Neural cell (in vitro differentiated cells): ENCODE measurements at regions not wholly inside any gene's neighbourhood (a gene's known extent, or its start where the extent isn't known, plus 50 kb on each side); places are given as distances from the start of the nearest gene placed in this dataset.
A peak's percentile ranks its signal among the peaks of the same experiment; 100 is the strongest.

Experiments used
- H2AFZ ChIP-seq: fragments of 200-600, 300-800 bp; sonication (generic), shearing (Covaris generic); 2 replicates; pipeline ENCODE4 v1.6.0; 2014; ENCODE audit warnings: low read depth, mild to moderate bottlenecking, antibody characterized with exemption, low read length, moderate library complexity
- H3F3A ChIP-seq: fragments of 200-600 bp; shearing (Covaris generic); 2 replicates; pipeline ENCODE4 v1.6.1; 2016; ENCODE audit warnings: mild to moderate bottlenecking, moderate library complexity, mixed read lengths, antibody characterized with exemption, low read length; ENCODE audit not compliant: insufficient read depth, poor library complexity, severe bottlenecking
- H3K27ac ChIP-seq: fragments of 200-600, 300-800 bp; sonication (generic), shearing (Covaris generic); 2 replicates; pipeline ENCODE4 v1.5.1; 2014; ENCODE audit warnings: mild to moderate bottlenecking, low read length, moderate library complexity
- H3K27me3 ChIP-seq: fragments of 300-800, 200-600 bp; sonication (generic), shearing (Covaris generic); 2 replicates; pipeline ENCODE4 v1.6.0; 2014; ENCODE audit warnings: mild to moderate bottlenecking, low read depth, low read length, moderate library complexity; ENCODE audit not compliant: insufficient read depth
- H3K36me3 ChIP-seq: fragments of 300-800, 200-600 bp; sonication (generic), shearing (Covaris generic); 2 replicates; pipeline ENCODE4 v1.5.1; 2014; ENCODE audit warnings: mild to moderate bottlenecking, antibody characterized with exemption, low read length, moderate library complexity; ENCODE audit not compliant: insufficient read depth
- H3K4me2 ChIP-seq: fragments of 300-800, 200-600 bp; sonication (generic), shearing (Covaris generic); 2 replicates; pipeline ENCODE4 v1.6.0; 2014; ENCODE audit warnings: mild to moderate bottlenecking, low read length
- H3K4me3 ChIP-seq: fragments of 300-800, 200-600 bp; sonication (generic), shearing (Covaris generic); 2 replicates; pipeline ENCODE4 v1.5.1; 2014; ENCODE audit warnings: mild to moderate bottlenecking, low read length, moderate library complexity
- H3K79me2 ChIP-seq: fragments of 200-600 bp; shearing (Covaris generic); replicated peaks from 2 replicates; pipeline ENCODE4 v1.6.0; 2014; ENCODE audit warnings: mild to moderate bottlenecking, low read length, moderate library complexity; ENCODE audit not compliant: insufficient read depth
- H3K9ac ChIP-seq: fragments of 300-800, 200-600 bp; sonication (generic), shearing (Covaris generic); 2 replicates; pipeline ENCODE4 v1.6.1; 2016; ENCODE audit warnings: mild to moderate bottlenecking, low read length, mixed read lengths
- H3K9me2 ChIP-seq: fragments of 200-600 bp; shearing (Covaris generic); 2 replicates; pipeline ENCODE4 v1.6.1; 2016; ENCODE audit warnings: mild to moderate bottlenecking, low read length, mixed read lengths; ENCODE audit not compliant: insufficient read depth
- H3K9me3 ChIP-seq: fragments of 200-600, 300-800 bp; sonication (generic), shearing (Covaris generic); 2 replicates; pipeline ENCODE4 v1.6.1; 2016; ENCODE audit warnings: mild to moderate bottlenecking, mixed run types, low read length, moderate library complexity, mixed read lengths
- H4K20me1 ChIP-seq: fragments of 200-600 bp; shearing (Covaris generic); 2 replicates; pipeline ENCODE4 v1.6.1; 2016; ENCODE audit warnings: mild to moderate bottlenecking, mixed run types; ENCODE audit not compliant: insufficient read depth
- CTCF ChIP-seq: fragments of 450-650 bp; IDR thresholded peaks from 2 replicates; pipeline ENCODE4 v1.5.1; 2014; ENCODE audit warnings: antibody characterized with exemption, mild to moderate bottlenecking, moderate library complexity; ENCODE audit not compliant: poor library complexity, severe bottlenecking
- EP300 ChIP-seq: fragments of 450-650 bp; conservative IDR thresholded peaks from 2 replicates; pipeline ENCODE4 v1.6.1; 2014; ENCODE audit warnings: antibody characterized with exemption, mild to moderate bottlenecking, moderate library complexity; ENCODE audit not compliant: poor library complexity, severe bottlenecking
- EZH2 ChIP-seq: fragments of 200-600, 300-800 bp; shearing (Covaris generic), sonication (generic); IDR thresholded peaks from 2 replicates; pipeline ENCODE4 v1.6.1; 2014; ENCODE audit warnings: antibody characterized with exemption, low read length, borderline replicate concordance, mild to moderate bottlenecking; ENCODE audit not compliant: insufficient read depth, poor library complexity, severe bottlenecking
- MXI1 ChIP-seq: fragments of 450-650 bp; conservative IDR thresholded peaks from 2 replicates; pipeline ENCODE4 v1.6.1; 2014; ENCODE audit warnings: antibody characterized with exemption, mild to moderate bottlenecking; ENCODE audit not compliant: poor library complexity, severe bottlenecking
- POLR2AphosphoS5 ChIP-seq: IDR thresholded peaks from 2 replicates; pipeline ENCODE4 v1.6.1; 2012
- RAD21 ChIP-seq: fragments of 450-650 bp; conservative IDR thresholded peaks from 2 replicates; pipeline ENCODE4 v1.6.1; 2014; ENCODE audit warnings: antibody characterized with exemption, mild to moderate bottlenecking, moderate library complexity
- SMC3 ChIP-seq: fragments of 450-650 bp; conservative IDR thresholded peaks from 2 replicates; pipeline ENCODE4 v1.6.1; 2014; ENCODE audit warnings: antibody characterized with exemption, mild to moderate bottlenecking, moderate library complexity; ENCODE audit not compliant: poor library complexity
- TAF1 ChIP-seq: IDR thresholded peaks from 2 replicates; pipeline ENCODE4 v1.6.1; 2012; ENCODE audit warnings: low read depth
- TF ChIP-seq, protein P1 (sequence below): IDR thresholded peaks from 2 replicates; pipeline ENCODE4 v1.6.1; 2012; ENCODE audit warnings: borderline replicate concordance

- Histone ChIP-seq H4K20me1 (no peaks in the 10 kb centered on the region), H3K9me3 (no peaks in the 10 kb centered on the region), H3K79me2 (no peaks in the 10 kb centered on the region), H3F3A (peaks cover 15% of the 10 kb centered on the region), H3K4me2 (peak overlapping the region; percentile 12), H3K9me2 (no peaks in the 10 kb centered on the region), H3K27me3 (no peaks in the 10 kb centered on the region), H3K4me3 (peak overlapping the region; percentile 2), H3K36me3 (no peaks in the 10 kb centered on the region), H3K9ac (peak overlapping the region; percentile 3), H3K27ac (peak overlapping the region; percentile 70), H2AFZ (no peak overlapping the region)
- no peak for TF ChIP-seq TAF1
- peak; percentile 47 for TF ChIP-seq RAD21
- no peak for TF ChIP-seq CTCF
- no peak for TF ChIP-seq MXI1
- TF ChIP-seq, protein P1, sequence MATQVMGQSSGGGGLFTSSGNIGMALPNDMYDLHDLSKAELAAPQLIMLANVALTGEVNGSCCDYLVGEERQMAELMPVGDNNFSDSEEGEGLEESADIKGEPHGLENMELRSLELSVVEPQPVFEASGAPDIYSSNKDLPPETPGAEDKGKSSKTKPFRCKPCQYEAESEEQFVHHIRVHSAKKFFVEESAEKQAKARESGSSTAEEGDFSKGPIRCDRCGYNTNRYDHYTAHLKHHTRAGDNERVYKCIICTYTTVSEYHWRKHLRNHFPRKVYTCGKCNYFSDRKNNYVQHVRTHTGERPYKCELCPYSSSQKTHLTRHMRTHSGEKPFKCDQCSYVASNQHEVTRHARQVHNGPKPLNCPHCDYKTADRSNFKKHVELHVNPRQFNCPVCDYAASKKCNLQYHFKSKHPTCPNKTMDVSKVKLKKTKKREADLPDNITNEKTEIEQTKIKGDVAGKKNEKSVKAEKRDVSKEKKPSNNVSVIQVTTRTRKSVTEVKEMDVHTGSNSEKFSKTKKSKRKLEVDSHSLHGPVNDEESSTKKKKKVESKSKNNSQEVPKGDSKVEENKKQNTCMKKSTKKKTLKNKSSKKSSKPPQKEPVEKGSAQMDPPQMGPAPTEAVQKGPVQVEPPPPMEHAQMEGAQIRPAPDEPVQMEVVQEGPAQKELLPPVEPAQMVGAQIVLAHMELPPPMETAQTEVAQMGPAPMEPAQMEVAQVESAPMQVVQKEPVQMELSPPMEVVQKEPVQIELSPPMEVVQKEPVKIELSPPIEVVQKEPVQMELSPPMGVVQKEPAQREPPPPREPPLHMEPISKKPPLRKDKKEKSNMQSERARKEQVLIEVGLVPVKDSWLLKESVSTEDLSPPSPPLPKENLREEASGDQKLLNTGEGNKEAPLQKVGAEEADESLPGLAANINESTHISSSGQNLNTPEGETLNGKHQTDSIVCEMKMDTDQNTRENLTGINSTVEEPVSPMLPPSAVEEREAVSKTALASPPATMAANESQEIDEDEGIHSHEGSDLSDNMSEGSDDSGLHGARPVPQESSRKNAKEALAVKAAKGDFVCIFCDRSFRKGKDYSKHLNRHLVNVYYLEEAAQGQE = peak; percentile 94
- TF ChIP-seq POLR2AphosphoS5 = peak; percentile 96
- no peak for TF ChIP-seq EZH2
- peak; percentile 49 for TF ChIP-seq SMC3
- TF ChIP-seq EP300 = peak; percentile 95
These were observed 372.8 kb upstream of the CBLB start for GRCh38 chr3:106241593-106241992.

- H3K27me3 ChIP-seq = no peaks in the 10 kb centered on the region
- no peaks in the 10 kb centered on the region for H4K20me1 ChIP-seq
- TF ChIP-seq MXI1 (no peak), RAD21 (no peak), CTCF (no peak), SMC3 (no peak), EZH2 (no peak), TAF1 (no peak), POLR2AphosphoS5 (no peak), EP300 (no peak)
- TF ChIP-seq, protein P1 = no peak
- H3K36me3 ChIP-seq = no peaks in the 10 kb centered on the region
- H3F3A ChIP-seq = peaks cover 15% of the 10 kb centered on the region
- no peaks in the 10 kb centered on the region for H3K79me2 ChIP-seq
- peak overlapping the region; percentile 70 for H3K27ac ChIP-seq
- no peak overlapping the region for H3K4me3 ChIP-seq
- no peak overlapping the region for H3K9ac ChIP-seq
- no peak overlapping the region for H2AFZ ChIP-seq
- no peak overlapping the region for H3K4me2 ChIP-seq
- no peaks in the 10 kb centered on the region for H3K9me3 ChIP-seq
- H3K9me2 ChIP-seq = no peaks in the 10 kb centered on the region
These were observed 374.0 kb upstream of the CBLB start for GRCh38 chr3:106242781-106243180.
